ENCODE measurements at regions not wholly inside any gene's neighbourhood (a gene's known extent, or its start where the extent isn't known, plus 50 kb on each side); places are given as distances from the start of the nearest gene placed in this dataset.

DNA sequence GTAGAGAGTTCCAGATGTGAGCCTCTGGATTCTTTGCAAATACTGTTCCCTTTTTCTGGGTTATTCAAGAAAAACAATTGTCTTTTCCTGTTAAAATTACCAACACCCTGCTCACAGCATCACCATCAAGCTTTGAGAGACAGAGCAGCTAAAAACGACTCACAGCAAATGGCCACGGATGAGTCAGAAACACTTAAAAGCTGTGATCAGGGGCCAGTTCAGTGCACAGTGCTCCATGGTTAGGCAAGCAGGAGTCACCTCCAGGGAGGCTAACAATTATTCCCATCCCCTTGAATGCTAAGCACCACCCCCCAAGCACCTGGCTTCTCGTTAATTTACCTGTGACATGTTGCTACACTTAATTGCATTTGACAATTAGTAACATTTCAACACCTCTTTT is 128.4 kb upstream of the CAMK1G start:
- TF ChIP-seq CTCF (IDR thresholded peaks at IDR 0.05), result no peak
- TF ChIP-seq ZFX (IDR thresholded peaks at IDR 0.05; ENCODE audit: borderline replicate concordance), result no peak
